ENCODE measurements at regions not wholly inside any gene's neighbourhood (a gene's known extent, or its start where the extent isn't known, plus 50 kb on each side); places are given as distances from the start of the nearest gene placed in this dataset.

DNA sequence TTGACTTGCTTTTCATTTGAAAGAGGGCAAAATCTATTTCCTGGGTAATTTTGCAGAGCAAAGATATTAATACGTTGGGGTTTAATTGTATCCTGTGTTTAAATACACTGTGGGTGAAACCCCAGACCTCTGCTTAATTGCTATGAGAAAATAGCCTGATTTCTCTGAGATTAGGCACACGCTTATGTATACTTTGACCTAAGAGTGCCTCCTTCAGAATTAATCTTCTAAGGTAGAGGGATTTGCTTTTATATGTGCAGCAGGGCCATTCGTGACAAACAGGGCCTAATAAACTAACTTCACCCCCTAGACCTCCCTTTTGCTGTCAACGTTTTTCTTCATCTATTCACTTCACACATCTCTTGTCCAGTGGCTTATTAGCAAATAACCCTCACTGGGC, 216.9 kb upstream of the ADGRL2 start:
- no peak for DNase-seq (ENCODE audit: low read depth in 3 of 3, low spot score in 2 of 3)

GRCh38 chr1:81582467-81582986, 218.2 kb upstream of the ADGRL2 start:
- DNase-seq (ENCODE audit: low read depth in 3 of 3, low spot score in 2 of 3), result no peak

GRCh38 chr1:81578867-81579266, 221.9 kb upstream of the ADGRL2 start:
- no peak for DNase-seq (ENCODE audit: low read depth in 3 of 3, low spot score in 2 of 3)

DNA sequence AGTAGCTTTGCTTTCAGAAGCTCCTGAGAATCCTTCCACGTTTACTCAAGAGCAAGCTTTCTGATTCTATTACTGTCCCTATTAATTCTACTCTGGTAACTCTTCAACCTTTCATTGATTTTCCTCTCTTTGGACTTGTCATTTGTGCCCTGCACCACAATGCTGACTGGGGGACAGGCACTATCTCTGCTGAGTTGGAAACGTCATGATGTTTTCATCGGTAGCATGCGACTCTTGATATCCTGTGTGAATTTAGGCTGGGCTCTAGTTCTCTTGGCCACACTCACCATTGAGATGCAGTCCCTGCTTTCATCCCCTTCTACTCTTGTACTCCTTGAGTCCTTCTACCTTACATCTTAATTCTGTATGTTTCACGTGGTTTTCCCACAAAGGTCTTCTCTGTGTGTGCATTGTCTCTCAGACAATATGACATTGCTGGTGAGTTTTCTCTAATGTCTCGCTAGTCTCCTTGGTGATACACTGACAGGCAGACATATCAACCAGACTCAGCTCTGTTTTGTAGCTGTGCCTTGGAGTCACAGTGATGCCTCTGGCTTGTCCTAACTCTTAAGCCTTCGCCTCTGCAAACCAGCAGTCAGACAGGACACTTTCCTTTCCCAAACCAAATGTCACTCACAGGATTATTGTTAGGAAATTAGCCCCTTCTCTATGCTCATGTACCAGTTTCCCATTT, 223.6 kb upstream of the ADGRL2 start:
- DNase-seq (ENCODE audit: low read depth in 3 of 3, low spot score in 2 of 3), result no peak

- no peak for DNase-seq (ENCODE audit: low read depth in 3 of 3, low spot score in 2 of 3)
Observed at GRCh38 chr1:81574408-81574807, 226.3 kb upstream of the ADGRL2 start.

DNA sequence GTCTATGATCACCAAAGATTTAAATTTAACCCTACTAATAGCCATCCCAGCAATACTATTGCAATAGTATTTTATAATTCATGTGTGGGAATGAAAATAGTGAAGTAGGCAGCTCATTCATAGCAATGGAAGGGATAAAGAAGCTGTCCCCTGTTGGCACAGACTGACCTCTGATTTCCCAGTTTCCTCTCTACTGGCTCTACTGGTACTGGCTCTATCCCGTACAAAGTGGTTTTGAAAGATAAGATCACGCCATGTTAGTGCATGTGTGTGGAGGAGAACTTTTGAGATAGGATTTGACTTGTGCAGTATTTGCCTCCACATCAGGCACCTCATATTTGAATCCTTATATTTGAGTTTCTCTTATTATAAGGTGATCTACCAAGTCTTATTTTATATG, 227.3 kb upstream of the ADGRL2 start:
- DNase-seq (ENCODE audit: low read depth in 3 of 3, low spot score in 2 of 3), result no peak

- no peak for DNase-seq (ENCODE audit: low read depth in 3 of 3, low spot score in 2 of 3)
Observed at GRCh38 chr1:81571946-81572345, 228.8 kb upstream of the ADGRL2 start.

DNA sequence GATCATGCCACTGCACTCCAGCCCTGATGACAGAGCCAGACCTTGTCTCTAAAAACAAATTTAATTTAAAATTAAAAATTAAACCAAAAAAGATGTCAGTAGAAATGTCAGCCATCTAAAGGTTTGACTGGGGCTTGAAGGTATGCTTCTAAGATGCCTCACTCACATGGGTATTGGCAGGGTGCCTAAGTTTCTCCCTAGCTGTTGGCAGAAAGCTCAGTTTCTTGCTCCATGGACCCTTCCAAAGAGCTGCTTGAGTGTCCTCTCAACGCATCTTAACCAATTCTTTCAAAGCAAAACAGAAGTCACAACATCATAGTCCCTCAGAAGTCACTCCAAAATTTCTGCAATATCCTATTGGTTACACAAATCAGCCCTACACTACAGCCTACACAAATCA, 231.0 kb upstream of the ADGRL2 start:
- DNase-seq (ENCODE audit: low read depth in 3 of 3, low spot score in 2 of 3), result no peak

DNA sequence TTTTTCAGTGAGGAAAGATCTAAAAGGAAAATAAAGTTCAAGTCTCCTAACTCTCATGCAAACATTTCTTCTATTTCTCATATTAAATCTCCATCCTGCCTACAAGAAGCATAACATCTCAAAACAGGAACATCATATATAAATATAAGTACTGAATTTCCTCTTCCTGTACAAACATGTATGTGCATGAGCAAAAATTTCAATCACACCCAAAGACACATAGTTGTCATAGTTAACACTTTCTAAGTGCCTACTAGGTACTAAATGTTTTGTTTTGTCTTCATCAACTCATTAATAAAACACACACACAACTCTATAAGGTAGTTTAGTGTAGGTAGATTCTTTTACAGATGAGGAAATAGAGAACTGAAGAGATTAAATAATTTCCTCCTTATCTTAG, 237.1 kb upstream of the ADGRL2 start:
- DNase-seq (ENCODE audit: low read depth in 3 of 3, low spot score in 2 of 3), result no peak

- DNase-seq (ENCODE audit: low read depth in 3 of 3, low spot score in 2 of 3), result no peak
Observed at GRCh38 chr1:81562934-81563333, 237.8 kb upstream of the ADGRL2 start.

DNA sequence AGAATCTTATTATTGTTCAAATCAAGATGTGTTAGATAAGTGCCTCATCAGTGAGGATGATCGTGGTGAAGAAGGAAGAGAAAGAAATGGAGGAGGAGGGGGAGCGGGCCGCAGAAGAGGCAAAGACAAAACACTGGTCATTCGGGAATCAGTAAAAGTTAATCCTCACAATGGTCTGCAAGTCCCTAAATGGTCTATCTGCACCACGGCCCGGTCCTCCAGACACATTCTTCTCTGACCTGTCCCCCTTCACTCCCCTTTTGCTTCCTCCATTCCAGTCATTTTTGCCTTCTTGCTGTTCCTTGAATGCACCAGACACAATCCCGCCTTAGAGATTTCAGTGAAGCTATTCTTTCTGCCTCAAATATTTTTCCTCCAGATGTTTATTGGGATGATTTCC, 240.1 kb upstream of the ADGRL2 start:
- no peak for DNase-seq (ENCODE audit: low read depth in 3 of 3, low spot score in 2 of 3)

DNA sequence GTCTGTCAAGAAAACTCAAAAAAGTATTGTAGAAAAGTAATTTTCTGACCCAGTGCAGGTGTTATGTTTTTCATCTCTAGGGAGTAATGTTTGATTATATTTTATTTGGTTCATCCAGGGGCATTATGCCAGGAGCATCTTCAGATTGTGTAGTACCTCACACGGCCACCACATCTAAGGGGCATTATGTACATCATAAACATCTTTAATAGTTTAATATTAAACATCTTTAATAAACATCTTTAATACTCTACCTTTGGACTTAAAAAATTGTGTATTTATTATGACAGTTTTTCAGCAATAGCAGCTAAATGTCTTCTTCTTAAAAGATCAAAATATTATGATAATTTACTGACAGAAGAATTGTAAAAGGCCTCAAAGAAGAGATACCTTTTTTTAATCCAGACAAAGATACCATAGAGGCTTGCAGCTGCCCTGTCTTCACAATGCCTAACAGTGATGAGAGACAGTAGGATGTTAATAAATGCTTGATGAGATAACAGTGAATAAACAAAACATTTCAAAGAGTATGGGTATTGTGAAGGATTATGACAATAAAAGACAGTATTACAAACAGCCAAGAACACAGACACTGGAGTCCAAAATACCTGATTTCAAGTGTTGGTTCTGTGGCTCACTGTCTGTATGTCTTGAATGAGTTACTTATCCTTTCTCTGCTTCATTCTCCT, 240.9 kb upstream of the ADGRL2 start:
- no peak for DNase-seq (ENCODE audit: low read depth in 3 of 3, low spot score in 2 of 3)

DNA sequence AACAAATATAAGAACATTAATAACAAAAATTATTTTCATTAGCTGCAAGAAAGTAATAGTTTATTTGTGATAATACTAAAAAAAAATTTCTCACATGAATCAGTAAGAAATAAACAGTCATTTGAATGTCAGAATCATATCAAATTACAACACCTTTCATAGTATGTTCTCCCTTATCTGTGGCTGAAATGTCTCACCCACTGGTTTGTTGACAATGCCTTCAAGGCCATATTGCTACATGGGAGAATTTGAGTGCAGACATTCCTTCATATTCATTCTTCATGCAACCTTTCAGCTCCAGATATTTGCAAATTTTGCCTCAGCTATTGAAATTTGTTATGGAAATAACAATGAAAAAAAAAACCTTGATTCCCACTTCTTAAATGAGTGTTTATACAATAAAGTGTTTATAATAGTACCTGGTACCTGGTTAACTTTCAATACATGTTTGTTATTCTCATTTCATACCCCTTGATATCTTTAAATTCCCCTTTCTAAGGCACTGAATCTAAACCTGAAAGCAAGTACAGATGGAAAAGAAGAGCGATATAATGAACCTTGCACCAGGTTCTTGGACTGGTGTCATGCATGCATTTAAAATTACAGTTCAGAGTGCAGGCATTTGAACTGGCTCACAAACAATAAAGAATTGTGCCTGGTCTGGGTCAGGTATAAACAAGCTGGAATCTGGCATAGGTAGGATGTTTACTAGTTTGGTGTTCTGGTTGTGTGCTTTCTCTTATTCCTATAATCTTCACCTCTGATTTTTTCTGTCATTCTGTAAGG, 242.2 kb upstream of the ADGRL2 start:
- no peak for DNase-seq (ENCODE audit: low read depth in 3 of 3, low spot score in 2 of 3)

- no peak for DNase-seq (ENCODE audit: low read depth in 3 of 3, low spot score in 2 of 3)
Observed at GRCh38 chr1:81556968-81557367, 243.8 kb upstream of the ADGRL2 start.

DNA sequence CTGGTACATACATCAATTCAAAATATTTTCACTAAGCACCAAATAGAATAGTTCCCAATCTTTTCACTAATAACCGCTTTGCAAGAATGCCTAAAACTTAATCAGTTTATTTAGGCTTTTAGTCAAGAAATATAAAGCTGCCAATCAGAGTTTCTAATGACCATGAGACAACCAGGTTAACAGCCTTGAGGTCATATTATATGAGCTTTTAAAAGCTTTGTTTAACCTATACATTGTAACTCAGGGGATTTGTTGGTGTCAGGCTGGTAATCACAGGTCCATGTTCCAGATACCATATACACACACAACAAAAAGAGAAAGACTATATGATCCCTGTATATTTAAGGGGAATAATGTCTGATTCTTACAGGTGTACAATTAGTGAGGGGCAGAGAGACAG, 246.2 kb upstream of the ADGRL2 start:
- no peak for DNase-seq (ENCODE audit: low read depth in 3 of 3, low spot score in 2 of 3)

- no peak for DNase-seq (ENCODE audit: low read depth in 3 of 3, low spot score in 2 of 3)
Observed at GRCh38 chr1:81554108-81554507, 246.6 kb upstream of the ADGRL2 start.

GRCh38 chr1:81553503-81553902, 247.2 kb upstream of the ADGRL2 start:
- DNase-seq (ENCODE audit: low read depth in 3 of 3, low spot score in 2 of 3), result no peak

- DNase-seq (ENCODE audit: low read depth in 3 of 3, low spot score in 2 of 3), result no peak
Observed at GRCh38 chr1:81551946-81552345, 248.8 kb upstream of the ADGRL2 start.

DNA sequence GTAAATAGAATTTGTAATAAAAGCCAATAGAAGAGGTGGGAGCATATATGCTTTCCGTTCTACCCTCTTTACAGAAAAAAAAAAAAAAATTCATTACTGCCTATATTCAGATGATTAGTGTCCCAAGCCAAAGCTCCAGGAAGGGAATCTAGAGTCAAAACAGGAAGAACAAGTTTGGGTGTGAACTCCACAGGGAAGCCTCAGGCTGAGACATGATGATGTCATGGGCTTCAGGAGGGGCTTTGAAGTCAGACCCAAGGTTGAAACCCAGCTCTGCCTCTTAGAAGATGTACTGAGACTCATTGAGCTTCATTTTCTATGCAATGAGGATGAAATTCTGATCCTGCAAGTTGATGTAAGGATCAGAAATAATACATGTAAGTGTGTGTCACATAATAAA, 250.0 kb upstream of the ADGRL2 start:
- no peak for DNase-seq (ENCODE audit: low read depth in 3 of 3, low spot score in 2 of 3)

DNA sequence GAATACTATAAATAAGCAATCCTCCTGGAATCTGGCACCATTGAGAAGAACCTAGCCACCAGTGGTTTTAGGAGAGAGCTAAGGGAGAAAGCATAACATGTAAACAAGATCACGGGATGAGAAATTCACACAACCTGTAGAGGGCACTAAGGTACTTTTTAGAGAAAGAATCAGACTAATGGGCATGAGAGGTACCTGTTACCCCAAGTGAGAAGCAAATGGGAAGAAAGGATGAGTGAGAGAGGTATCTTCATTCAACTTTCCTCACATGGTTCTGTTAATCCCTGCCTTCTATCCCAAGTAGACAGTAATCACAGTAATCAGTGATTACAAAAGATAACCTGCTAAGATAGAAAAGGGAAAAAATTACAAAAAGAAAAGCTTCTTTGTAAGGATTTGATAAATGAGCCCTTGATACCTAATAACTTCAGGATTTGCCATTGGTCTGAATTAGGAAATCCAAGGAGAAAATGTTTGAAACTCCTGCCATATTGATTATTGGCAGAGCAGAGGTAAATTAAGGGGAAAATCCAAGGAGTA, 251.1 kb upstream of the ADGRL2 start:
- DNase-seq (ENCODE audit: low read depth in 3 of 3, low spot score in 2 of 3), result no peak

- no peak for DNase-seq (ENCODE audit: low read depth in 3 of 3, low spot score in 2 of 3)
Observed at GRCh38 chr1:81548918-81549587, 251.7 kb upstream of the ADGRL2 start.

All from right renal cortex interstitium (tissue), 3 donors.